ENCODE measurements at regions not wholly inside any gene's neighbourhood (a gene's known extent, or its start where the extent isn't known, plus 50 kb on each side); places are given as distances from the start of the nearest gene placed in this dataset.

DNA sequence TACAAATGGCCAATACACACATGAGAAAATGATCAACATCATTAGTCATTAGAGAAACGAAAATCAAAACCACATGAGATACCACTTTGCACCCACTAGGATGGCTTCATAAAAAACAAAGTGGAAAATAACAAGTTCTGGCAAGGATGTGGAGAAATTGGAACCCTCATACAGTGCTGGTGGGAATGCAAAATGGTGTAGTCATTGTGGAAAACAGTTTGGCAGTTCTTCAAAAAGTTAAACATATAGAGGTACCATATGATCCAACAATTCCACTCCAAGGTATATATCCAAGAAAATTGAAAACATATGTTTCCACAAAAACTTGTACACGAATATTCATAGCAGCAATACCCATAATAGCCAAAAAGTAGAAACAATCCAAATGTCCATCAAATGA is 231.6 kb upstream of the CSF3R start:
- TF ChIP-seq CTCF (IDR thresholded peaks at IDR 0.05; ENCODE audit: control extremely low read depth in 1 of 3, insufficient read depth in 1 of 3, low read depth in 1 of 3, low read length in 3 of 3) (no peak), GTF2F1 (IDR thresholded peaks at IDR 0.05; ENCODE audit: borderline replicate concordance, low read depth, low read length) (no peak), EZH2 (IDR thresholded peaks at IDR 0.05; ENCODE audit: low read depth, low read length, severe bottlenecking) (no peak), POLR2A (IDR thresholded peaks at IDR 0.05; ENCODE audit: control extremely low read depth in 1 of 2, low read depth in 2 of 2, low read length in 2 of 2) (no peak), ASH2L (IDR thresholded peaks at IDR 0.05; ENCODE audit: low read length) (no peak), TAF1 (IDR thresholded peaks at IDR 0.05; ENCODE audit: low read depth, low read length) (no peak), POLR2AphosphoS5 (IDR thresholded peaks at IDR 0.05; ENCODE audit: low read depth, low read length) (no peak), ZNF274 (IDR thresholded peaks at IDR 0.05; ENCODE audit: borderline replicate concordance, extremely low read depth, low read length) (no peak)

Measured in H1 (cell line).